GM10248 (cell line): ENCODE measurements at regions not wholly inside any gene's neighbourhood (a gene's known extent, or its start where the extent isn't known, plus 50 kb on each side); places are given as distances from the start of the nearest gene placed in this dataset.
"Not testable (repeated sequence)": the region's sequence is repeated elsewhere in the genome, so short reads cannot be mapped to it uniquely, and the experiment has no call there.

ENCODE experiments used
- CTCF ChIA-PET: fragments of 300-600 bp; sonication (Branson Sonifier 250); formaldehyde crosslinking; extraction: SDS; loops from one replicate; lab custom pipeline; 2021; ENCODE audit warnings: antibody characterized with exemption; lab: Yijun Ruan, JAX
- POLR2A ChIA-PET: fragments of 350-650 bp; sonication (Branson Sonifier 250); formaldehyde crosslinking; extraction: SDS; loops from one replicate; lab custom pipeline; 2020; ENCODE audit warnings: antibody characterized with exemption; lab: Yijun Ruan, JAX
- DNase-seq: peaks from one replicate; pipeline ENCODE4 v3.0.0; 2012; ENCODE audit errors: extremely low spot score
- CTCF ChIP-seq: IDR thresholded peaks from 2 replicates; pipeline ENCODE4 v1.5.1; 2012; ENCODE audit warnings: mild to moderate bottlenecking, low read depth; ENCODE audit errors: extremely low read depth, missing control alignments, control extremely low read depth

- POLR2A ChIA-PET, result no interaction called here
- no peak for DNase-seq
- CTCF ChIA-PET, result interaction anchor here (0.9 to 1.2 kb wide), 4 partner anchors 11 to 426 kb away, joined by 3 to 4 read pairs (median 3); no protein-coding TSS in a partner anchor
- TF ChIP-seq CTCF, result no peak
Observed at GRCh38 chr22:25346859-25347751, 127.7 kb downstream of the CRYBB2 start.

DNA sequence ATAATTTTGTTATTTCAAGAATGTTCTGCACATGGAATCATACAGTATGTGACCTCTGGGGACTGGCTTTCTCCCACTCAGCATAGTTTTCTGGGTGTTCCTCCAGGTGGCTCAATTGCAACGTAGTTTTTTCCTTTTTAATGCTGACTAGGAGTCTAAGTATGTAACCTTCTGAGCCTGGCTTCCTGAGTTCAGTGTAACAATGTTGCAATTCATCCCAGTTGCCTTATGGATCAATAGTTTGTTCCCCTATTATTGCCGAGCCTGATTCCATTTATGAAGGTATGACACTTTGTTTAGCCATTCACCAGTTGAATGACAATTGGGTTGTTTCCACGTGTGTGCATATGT is 128.3 kb downstream of the CRYBB2 start:
- DNase-seq, result no peak
- POLR2A ChIA-PET, result no interaction called here
- TF ChIP-seq CTCF, result no peak
- CTCF ChIA-PET, result interaction anchor here (1.2 kb wide), 1 partner anchor 425 kb away, joined by 3 read pairs; no protein-coding TSS in a partner anchor

- ChIA-PET CTCF (interaction anchor here (1.2 kb wide), 1 partner anchor 425 kb away, joined by 3 read pairs; no protein-coding TSS in a partner anchor), POLR2A (no interaction called here)
- TF ChIP-seq CTCF, result no peak
- no peak for DNase-seq
Observed at GRCh38 chr22:25348391-25348790, 129.0 kb downstream of the CRYBB2 start.

GRCh38 chr22:25348996-25349395 is 129.6 kb downstream of the CRYBB2 start:
- CTCF ChIA-PET, result interaction anchor here (1.1 to 1.3 kb wide), 2 partner anchors 10 to 15 kb away, joined by 4 to 5 read pairs; no protein-coding TSS in a partner anchor
- POLR2A ChIA-PET, DNase-seq: not testable (repeated sequence)

DNA sequence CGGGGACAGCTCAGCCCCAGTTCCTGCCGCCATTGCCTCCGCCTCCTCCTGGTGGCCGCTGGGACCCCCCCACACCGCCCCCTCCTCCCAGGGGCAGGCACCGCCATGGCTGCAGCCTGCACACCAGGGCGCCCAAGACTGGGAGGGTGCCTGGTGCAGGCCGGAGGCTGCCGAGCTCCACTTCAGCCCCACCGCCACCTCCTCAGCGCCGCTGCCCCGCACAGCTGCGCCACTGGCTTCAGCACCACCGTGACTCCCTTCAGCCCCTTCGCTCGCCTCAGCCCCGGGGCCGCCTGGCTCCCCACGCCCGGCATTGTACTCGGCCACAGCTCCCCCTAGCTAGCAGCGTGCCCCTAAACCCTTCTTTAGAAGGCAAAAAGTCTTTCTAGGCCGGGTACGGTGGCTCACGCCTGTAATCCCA is 131.1 kb downstream of the CRYBB2 start:
- CTCF ChIA-PET, result interaction anchor here (1.2 to 1.7 kb wide), 2 partner anchors 11 to 97 kb away, joined by 3 to 4 read pairs; no protein-coding TSS in a partner anchor

GRCh38 chr22:25351631-25352293 is 132.3 kb downstream of the CRYBB2 start:
- DNase-seq, result no peak
- TF ChIP-seq CTCF, result no peak
- ChIA-PET POLR2A (no interaction called here), CTCF (interaction anchor here (1.7 kb wide), 1 partner anchor 10 kb away, joined by 4 read pairs; no protein-coding TSS in a partner anchor)

More for the DNA sequence above, 131.1 kb downstream of the CRYBB2 start:
- TF ChIP-seq CTCF, result no peak
- POLR2A ChIA-PET, result no interaction called here
- no peak for DNase-seq
